ENCODE measurements at regions not wholly inside any gene's neighbourhood (a gene's known extent, or its start where the extent isn't known, plus 50 kb on each side); places are given as distances from the start of the nearest gene placed in this dataset.

DNA sequence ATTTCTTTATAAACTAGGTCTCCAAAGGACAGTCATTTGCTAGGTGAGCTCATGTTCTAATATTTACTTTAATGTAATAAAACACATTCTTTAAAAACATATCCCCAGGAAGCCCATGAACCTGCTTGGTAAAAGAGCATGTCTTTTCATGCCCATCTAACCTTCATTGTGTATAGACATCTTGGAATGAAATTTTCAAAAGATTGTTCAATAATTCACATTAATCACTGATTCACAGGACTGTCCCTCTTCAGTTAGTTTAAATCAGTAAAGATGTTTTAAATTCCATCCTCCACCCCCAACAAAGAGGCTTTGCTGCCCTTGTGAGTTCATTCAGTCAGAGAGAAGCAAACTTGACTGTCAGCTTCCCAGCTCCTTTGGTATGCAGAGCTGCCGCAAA is 633.4 kb upstream of the CELF4 start:
- no peaks in the 10 kb centered on the region for H3K9me3 Mint-ChIP-seq (ENCODE audit: unreplicated experiment)

DNA sequence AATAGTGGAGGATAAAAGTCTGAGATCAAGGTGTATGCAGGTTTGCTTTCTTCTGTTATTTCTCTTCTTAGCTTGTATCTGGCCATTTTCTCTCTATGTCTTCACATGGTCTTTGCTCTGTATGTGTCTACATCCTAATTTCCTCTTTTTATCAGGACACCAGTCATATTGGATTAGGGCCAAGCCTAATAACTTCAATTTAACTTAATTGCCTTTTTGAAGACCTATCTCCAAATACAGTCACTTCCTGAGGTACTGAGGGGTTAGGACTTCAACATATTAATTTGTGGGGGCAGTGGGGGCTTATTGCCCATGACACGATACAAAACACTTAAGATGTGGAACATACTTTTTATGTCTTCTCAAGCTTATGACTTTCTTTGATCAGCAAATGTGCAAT is 632.9 kb upstream of the CELF4 start:
- Mint-ChIP-seq H3K27me3 (ENCODE audit: insufficient read depth, unreplicated experiment) (no peaks in the 10 kb centered on the region), H3K36me3 (ENCODE audit: insufficient read depth, unreplicated experiment) (no peaks in the 10 kb centered on the region), H3K9me3 (ENCODE audit: unreplicated experiment) (no peaks in the 10 kb centered on the region), H3K4me3 (ENCODE audit: unreplicated experiment) (no peak overlapping the region), H3K4me1 (ENCODE audit: insufficient read depth, unreplicated experiment) (no peaks in the 10 kb centered on the region), H3K27ac (ENCODE audit: low read depth, unreplicated experiment) (no peak overlapping the region)
- intact Hi-C loops (cut with micrococcal nuclease) = no loop called here
- POLR2A ChIA-PET = no interaction called here
- CTCF ChIA-PET = interaction anchor here (0.7 to 0.9 kb wide), 2 partner anchors 10 to 74 kb away, joined by 3 to 4 read pairs; no protein-coding TSS in a partner anchor
- BruUV-seq (replicated peaks) = no TSS peak
- DNase-seq (ENCODE audit: unreplicated experiment) = no peak
- TF ChIP-seq, protein P1, sequence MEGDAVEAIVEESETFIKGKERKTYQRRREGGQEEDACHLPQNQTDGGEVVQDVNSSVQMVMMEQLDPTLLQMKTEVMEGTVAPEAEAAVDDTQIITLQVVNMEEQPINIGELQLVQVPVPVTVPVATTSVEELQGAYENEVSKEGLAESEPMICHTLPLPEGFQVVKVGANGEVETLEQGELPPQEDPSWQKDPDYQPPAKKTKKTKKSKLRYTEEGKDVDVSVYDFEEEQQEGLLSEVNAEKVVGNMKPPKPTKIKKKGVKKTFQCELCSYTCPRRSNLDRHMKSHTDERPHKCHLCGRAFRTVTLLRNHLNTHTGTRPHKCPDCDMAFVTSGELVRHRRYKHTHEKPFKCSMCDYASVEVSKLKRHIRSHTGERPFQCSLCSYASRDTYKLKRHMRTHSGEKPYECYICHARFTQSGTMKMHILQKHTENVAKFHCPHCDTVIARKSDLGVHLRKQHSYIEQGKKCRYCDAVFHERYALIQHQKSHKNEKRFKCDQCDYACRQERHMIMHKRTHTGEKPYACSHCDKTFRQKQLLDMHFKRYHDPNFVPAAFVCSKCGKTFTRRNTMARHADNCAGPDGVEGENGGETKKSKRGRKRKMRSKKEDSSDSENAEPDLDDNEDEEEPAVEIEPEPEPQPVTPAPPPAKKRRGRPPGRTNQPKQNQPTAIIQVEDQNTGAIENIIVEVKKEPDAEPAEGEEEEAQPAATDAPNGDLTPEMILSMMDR (IDR thresholded peaks at IDR 0.05; ENCODE audit: unreplicated experiment) = no peak

More for the DNA sequence above, 633.4 kb upstream of the CELF4 start:
- Mint-ChIP-seq H3K4me3 (ENCODE audit: unreplicated experiment) (no peak overlapping the region), H3K4me1 (ENCODE audit: insufficient read depth, unreplicated experiment) (no peaks in the 10 kb centered on the region), H3K36me3 (ENCODE audit: insufficient read depth, unreplicated experiment) (no peaks in the 10 kb centered on the region), H3K27ac (ENCODE audit: low read depth, unreplicated experiment) (no peak overlapping the region), H3K27me3 (ENCODE audit: insufficient read depth, unreplicated experiment) (no peaks in the 10 kb centered on the region)
- TF ChIP-seq, protein P1 (IDR thresholded peaks at IDR 0.05; ENCODE audit: unreplicated experiment) = no peak
- POLR2A ChIA-PET = interaction anchor here (0.7 kb wide), 1 partner anchor 447 kb away, joined by 3 read pairs; no protein-coding TSS in a partner anchor
- intact Hi-C loops (cut with micrococcal nuclease) = no loop called here
- CTCF ChIA-PET = interaction anchor here (0.9 kb wide), 1 partner anchor 9 kb away, joined by 4 read pairs; no protein-coding TSS in a partner anchor
- no TSS peak for BruUV-seq (replicated peaks)
- no peak for DNase-seq (ENCODE audit: unreplicated experiment)

DNA sequence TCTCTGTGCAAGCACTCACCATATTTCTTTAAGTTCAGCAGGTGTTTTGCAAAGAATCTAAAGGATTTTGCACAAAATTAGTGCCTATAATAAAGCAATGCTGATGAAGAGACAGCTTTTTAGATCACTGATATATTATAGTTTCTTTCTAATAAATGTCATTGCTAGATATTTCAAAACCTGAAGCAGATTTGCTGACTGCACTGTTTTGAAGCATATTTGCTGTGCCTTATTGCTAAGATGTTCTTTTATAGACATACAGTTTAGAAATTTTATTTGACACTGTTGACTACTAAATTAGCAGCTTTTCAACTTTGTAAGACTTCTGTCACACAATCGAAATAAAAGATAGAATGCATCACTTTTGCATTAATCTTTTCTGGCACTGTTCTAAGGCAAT is 620.9 kb upstream of the CELF4 start:
- Mint-ChIP-seq H3K9me3 (ENCODE audit: unreplicated experiment) (no peaks in the 10 kb centered on the region), H3K36me3 (ENCODE audit: insufficient read depth, unreplicated experiment) (no peaks in the 10 kb centered on the region), H3K4me1 (ENCODE audit: insufficient read depth, unreplicated experiment) (peaks cover under 1% of the 10 kb centered on the region), H3K27me3 (ENCODE audit: insufficient read depth, unreplicated experiment) (no peaks in the 10 kb centered on the region), H3K4me3 (ENCODE audit: unreplicated experiment) (no peak overlapping the region), H3K27ac (ENCODE audit: low read depth, unreplicated experiment) (no peak overlapping the region)
- DNase-seq (ENCODE audit: unreplicated experiment) = no peak
- TF ChIP-seq, protein P1 (IDR thresholded peaks at IDR 0.05; ENCODE audit: unreplicated experiment) = no peak
- ChIA-PET POLR2A (no interaction called here), CTCF (interaction anchor here (0.6 to 1.3 kb wide), 2 partner anchors 19 to 1682 kb away, joined by 3 read pairs; no protein-coding TSS in a partner anchor)
- no TSS peak for BruUV-seq (replicated peaks)
- intact Hi-C loops (cut with micrococcal nuclease) = no loop called here

DNA sequence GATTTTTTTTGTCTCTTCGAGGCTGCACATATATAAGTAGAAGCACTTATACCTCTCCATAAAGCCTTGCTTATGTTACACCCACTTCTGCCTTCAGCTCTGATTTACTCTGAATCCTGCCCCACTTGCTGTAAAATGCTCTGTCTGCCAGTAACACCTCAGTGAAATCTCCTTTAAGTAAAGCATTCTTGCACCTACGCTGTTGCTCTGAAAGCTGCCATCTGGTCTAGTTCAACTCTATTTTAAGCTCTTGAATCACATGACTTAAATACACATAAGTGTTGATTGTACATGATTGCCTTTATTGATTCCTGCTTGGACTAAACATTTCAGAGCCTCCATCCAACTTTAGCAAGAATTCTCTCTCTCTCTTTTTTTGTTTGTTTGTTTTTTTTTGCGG is 609.0 kb upstream of the CELF4 start:
- BruUV-seq (replicated peaks) = no TSS peak
- ChIA-PET CTCF (no interaction called here), POLR2A (interaction anchor here (0.7 kb wide), 1 partner anchor 1281 kb away, joined by 3 read pairs; no protein-coding TSS in a partner anchor)
- Mint-ChIP-seq H3K9me3 (ENCODE audit: unreplicated experiment) (no peaks in the 10 kb centered on the region), H3K36me3 (ENCODE audit: insufficient read depth, unreplicated experiment) (no peaks in the 10 kb centered on the region), H3K4me1 (ENCODE audit: insufficient read depth, unreplicated experiment) (no peaks in the 10 kb centered on the region), H3K4me3 (ENCODE audit: unreplicated experiment) (no peak overlapping the region), H3K27ac (ENCODE audit: low read depth, unreplicated experiment) (no peak overlapping the region), H3K27me3 (ENCODE audit: insufficient read depth, unreplicated experiment) (no peaks in the 10 kb centered on the region)
- intact Hi-C loops (cut with micrococcal nuclease) = no loop called here
- TF ChIP-seq, protein P1 (IDR thresholded peaks at IDR 0.05; ENCODE audit: unreplicated experiment) = no peak
- no peak for DNase-seq (ENCODE audit: unreplicated experiment)

All from MCF 10A (cell line).